ENCODE measurements at regions not wholly inside any gene's neighbourhood (a gene's known extent, or its start where the extent isn't known, plus 50 kb on each side); places are given as distances from the start of the nearest gene placed in this dataset.
"Not testable (repeated sequence)": the region's sequence is repeated elsewhere in the genome, so short reads cannot be mapped to it uniquely, and the experiment has no call there.

DNA sequence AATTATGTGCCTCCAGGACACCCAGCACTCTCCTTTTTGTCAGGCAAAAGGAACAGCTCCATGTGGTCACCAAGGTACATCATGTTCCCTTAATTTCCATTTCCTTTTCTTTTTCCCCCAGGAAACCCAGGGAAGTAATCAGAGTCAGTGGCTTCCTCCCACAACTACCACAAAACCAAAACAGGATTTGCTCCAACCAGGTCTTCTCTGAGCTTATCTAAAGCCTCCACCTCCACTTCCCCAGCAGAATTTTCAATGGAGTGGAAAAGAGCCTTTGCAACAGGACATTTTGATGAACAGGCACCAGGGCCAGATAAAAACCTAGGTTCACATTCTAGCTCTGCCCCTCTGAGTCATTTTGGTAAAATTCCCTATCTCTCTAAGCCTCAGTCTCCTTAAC is 154.3 kb downstream of the NR2F2 start:
- no peaks in the 10 kb centered on the region for H3K4me1 ChIP-seq (replicated peaks)
- no peaks in the 10 kb centered on the region for H3K36me3 ChIP-seq
- no peak for DNase-seq (ENCODE audit: low spot score)
- H3K9me3 ChIP-seq, result no peaks in the 10 kb centered on the region
- intact Hi-C loops (cut with DNase I), result no loop called here
- no peak overlapping the region for H3K27ac ChIP-seq
- no peaks in the 10 kb centered on the region for H3K27me3 ChIP-seq (replicated peaks; ENCODE audit: insufficient read depth)
- H3K4me3 ChIP-seq, result no peak overlapping the region
- TF ChIP-seq POLR2AphosphoS5 (IDR thresholded peaks at IDR 0.05), result no peak
- TF ChIP-seq POLR2A (IDR thresholded peaks at IDR 0.05), result no peak
- TF ChIP-seq, protein P1, sequence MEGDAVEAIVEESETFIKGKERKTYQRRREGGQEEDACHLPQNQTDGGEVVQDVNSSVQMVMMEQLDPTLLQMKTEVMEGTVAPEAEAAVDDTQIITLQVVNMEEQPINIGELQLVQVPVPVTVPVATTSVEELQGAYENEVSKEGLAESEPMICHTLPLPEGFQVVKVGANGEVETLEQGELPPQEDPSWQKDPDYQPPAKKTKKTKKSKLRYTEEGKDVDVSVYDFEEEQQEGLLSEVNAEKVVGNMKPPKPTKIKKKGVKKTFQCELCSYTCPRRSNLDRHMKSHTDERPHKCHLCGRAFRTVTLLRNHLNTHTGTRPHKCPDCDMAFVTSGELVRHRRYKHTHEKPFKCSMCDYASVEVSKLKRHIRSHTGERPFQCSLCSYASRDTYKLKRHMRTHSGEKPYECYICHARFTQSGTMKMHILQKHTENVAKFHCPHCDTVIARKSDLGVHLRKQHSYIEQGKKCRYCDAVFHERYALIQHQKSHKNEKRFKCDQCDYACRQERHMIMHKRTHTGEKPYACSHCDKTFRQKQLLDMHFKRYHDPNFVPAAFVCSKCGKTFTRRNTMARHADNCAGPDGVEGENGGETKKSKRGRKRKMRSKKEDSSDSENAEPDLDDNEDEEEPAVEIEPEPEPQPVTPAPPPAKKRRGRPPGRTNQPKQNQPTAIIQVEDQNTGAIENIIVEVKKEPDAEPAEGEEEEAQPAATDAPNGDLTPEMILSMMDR (IDR thresholded peaks at IDR 0.05), result no peak

DNA sequence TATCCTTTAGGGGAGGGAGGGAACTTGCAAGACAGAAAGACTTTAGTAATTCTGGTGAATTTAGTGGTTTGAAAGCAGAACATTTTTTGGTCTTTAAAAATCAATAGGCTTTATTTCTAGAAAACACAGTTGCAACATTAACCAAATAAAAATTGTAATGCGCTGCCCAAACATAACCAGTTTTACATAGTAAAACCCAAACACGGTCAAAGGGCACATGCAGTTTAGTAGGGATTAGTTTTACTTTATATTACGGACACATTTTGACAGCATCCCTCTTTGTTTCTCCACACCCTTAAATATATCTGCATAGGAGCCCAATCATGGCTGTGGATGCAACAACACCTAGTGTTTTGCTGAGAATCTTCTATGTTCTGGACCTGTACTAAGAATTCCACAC is 156.7 kb downstream of the NR2F2 start:
- TF ChIP-seq, protein P1 (IDR thresholded peaks at IDR 0.05), result no peak
- TF ChIP-seq POLR2AphosphoS5 (IDR thresholded peaks at IDR 0.05) (no peak), POLR2A (IDR thresholded peaks at IDR 0.05) (no peak)
- no peaks in the 10 kb centered on the region for H3K4me1 ChIP-seq (replicated peaks)
- intact Hi-C loops (cut with DNase I), result no loop called here
- H3K27me3 ChIP-seq (replicated peaks; ENCODE audit: insufficient read depth), result no peaks in the 10 kb centered on the region
- no peak for DNase-seq (ENCODE audit: low spot score)
- no peak overlapping the region for H3K27ac ChIP-seq
- H3K4me3 ChIP-seq, result no peak overlapping the region
- 91% methylated on average over 3 of the region's 3 CpGs for WGBS
- H3K9me3 ChIP-seq, result no peaks in the 10 kb centered on the region
- H3K36me3 ChIP-seq, result no peaks in the 10 kb centered on the region

DNA sequence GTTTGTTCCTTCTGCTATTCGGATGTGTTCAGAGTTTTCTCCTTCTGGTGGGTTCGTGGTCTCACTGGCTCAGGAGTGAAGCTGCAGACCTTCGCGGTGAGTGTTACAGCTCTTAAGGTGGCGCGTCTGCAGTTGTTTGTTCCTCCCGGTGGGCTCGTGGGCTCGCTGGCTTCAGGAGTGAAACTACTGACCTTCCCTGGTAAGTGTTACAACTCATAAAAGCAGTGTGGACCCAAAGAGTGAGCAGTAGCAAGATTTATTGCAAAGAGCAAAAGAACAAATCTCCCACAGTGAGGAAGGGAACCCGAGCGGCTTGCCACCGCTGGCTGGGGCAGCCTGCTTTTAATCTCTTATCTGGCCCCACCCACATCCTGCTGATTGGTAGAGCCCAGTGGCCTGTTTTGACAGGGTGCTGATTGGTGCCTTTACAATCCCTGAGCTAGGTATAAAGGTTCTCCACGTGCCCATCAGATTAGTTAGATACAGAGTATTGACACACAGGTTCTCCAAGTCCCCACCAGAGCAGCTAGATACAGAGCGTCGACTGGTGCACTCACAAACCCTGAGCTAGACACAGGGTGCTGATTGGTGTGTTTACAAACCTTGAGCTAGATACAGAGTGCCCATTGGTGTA is 160.7 kb downstream of the NR2F2 start:
- 55% methylated on average over 15 of the region's 15 CpGs for WGBS

DNA sequence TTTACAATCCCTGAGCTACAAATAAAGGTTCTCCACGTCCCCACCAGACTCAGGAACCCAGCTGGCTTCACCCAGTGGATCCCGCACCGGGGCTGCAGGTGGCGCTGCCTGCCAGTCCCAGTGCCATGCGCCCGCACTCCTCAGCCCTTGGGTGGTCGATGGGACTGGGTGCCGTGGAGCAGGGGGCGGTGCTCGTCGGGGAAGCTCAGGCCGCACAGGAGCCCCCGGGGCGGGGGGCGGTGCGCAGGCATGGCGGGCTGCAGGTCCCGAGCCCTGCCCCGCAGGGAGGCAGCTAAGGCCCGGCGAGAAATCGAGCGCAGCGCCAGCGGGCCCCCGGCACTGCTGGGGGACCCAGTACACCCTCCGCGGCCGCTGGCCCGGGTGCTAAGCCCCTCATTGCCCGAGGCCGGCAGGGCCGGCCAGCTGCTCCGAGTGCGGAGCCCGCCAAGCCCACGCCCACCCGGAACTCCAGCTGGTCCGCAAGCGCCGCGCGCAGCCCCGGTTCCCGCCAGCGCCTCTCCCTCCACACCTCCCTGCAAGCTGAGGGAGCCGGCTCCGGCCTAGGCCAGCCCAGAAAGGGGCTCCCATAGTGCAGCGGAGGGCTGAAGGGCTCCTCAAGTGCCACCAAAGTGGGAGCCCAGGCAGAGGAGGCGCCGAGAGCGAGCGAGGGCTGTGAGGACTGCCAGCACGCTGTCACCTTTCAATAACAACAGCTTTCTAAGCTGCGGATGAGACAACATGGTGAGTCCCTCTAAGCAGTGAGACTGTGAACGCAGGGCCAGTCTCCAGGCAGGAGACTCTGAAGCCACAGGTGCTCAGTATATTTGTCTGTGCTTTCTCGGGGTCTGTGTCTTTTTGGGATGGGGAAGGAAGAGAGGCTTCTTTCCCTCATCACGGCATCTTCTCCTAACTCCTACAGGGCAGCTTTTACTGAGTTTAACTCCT is 161.5 kb downstream of the NR2F2 start:
- intact Hi-C loops (cut with DNase I); H3K27ac ChIP-seq; DNase-seq (ENCODE audit: low spot score); H3K4me1 ChIP-seq (replicated peaks); H3K9me3 ChIP-seq; H3K4me3 ChIP-seq; H3K36me3 ChIP-seq; H3K27me3 ChIP-seq (replicated peaks; ENCODE audit: insufficient read depth): not testable (repeated sequence)
- WGBS, result 94% methylated on average over 56 of the region's 58 CpGs

More for the DNA sequence above, 160.7 kb downstream of the NR2F2 start:
- intact Hi-C loops (cut with DNase I); H3K27me3 ChIP-seq (replicated peaks; ENCODE audit: insufficient read depth); H3K9me3 ChIP-seq; H3K4me3 ChIP-seq; H3K36me3 ChIP-seq; DNase-seq (ENCODE audit: low spot score); H3K4me1 ChIP-seq (replicated peaks); H3K27ac ChIP-seq: not testable (repeated sequence)

DNA sequence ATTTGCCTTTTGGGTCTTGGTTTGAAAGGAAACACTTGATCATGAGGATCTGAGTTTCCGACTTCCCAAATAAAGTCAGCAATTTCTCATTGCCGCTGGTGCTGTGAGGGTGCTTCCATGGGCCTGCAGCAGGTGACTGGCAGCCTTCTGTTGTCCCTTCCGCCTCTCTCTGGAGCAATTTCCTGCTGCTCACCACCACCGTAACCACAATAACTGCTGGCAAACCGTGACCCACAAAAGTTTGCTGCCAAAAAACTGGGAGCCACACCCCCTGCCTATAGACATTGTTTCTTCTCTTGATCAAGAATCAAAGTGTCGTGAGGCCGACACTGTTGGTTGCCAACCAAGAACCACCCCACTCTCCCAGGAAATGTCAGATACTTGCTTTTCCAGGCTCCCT is 164.0 kb downstream of the NR2F2 start:
- no peak overlapping the region for H3K4me3 ChIP-seq
- H3K4me1 ChIP-seq (replicated peaks), result no peaks in the 10 kb centered on the region
- H3K9me3 ChIP-seq, result no peaks in the 10 kb centered on the region
- DNase-seq (ENCODE audit: low spot score), result no peak
- H3K36me3 ChIP-seq, result no peaks in the 10 kb centered on the region
- H3K27ac ChIP-seq, result no peak overlapping the region
- TF ChIP-seq, protein P1 (IDR thresholded peaks at IDR 0.05), result no peak
- TF ChIP-seq POLR2AphosphoS5 (IDR thresholded peaks at IDR 0.05), result no peak
- TF ChIP-seq POLR2A (IDR thresholded peaks at IDR 0.05), result no peak
- no peaks in the 10 kb centered on the region for H3K27me3 ChIP-seq (replicated peaks; ENCODE audit: insufficient read depth)
- intact Hi-C loops (cut with DNase I), result no loop called here
- 60% methylated on average over 7 of the region's 7 CpGs for WGBS

DNA sequence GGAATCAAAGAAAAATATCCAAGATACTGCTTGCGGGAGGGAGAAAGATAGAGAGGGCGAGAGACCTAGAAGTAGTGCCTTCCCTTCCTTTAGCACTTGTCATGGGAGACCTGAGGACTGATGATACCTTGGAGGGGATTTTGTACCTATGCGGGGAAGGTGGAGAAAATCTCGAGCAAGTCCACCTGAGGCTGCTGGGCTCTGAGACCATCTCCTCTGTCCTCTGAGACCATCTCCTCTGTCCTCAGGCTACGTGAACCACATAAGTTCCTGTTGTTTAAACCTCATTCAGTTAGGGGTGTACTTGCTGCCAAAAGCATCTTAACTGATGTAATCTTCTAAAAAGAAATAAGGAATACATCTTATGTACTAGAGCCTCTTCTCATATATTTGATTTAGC is 164.9 kb downstream of the NR2F2 start:
- H3K36me3 ChIP-seq, result no peaks in the 10 kb centered on the region
- no peak overlapping the region for H3K27ac ChIP-seq
- H3K4me1 ChIP-seq (replicated peaks), result no peaks in the 10 kb centered on the region
- H3K27me3 ChIP-seq (replicated peaks; ENCODE audit: insufficient read depth), result no peaks in the 10 kb centered on the region
- no peak for DNase-seq (ENCODE audit: low spot score)
- TF ChIP-seq POLR2A (IDR thresholded peaks at IDR 0.05) (no peak), POLR2AphosphoS5 (IDR thresholded peaks at IDR 0.05) (no peak)
- TF ChIP-seq, protein P1 (IDR thresholded peaks at IDR 0.05), result no peak
- intact Hi-C loops (cut with DNase I), result no loop called here
- no peak overlapping the region for H3K4me3 ChIP-seq
- H3K9me3 ChIP-seq, result no peaks in the 10 kb centered on the region
- WGBS, result 88% methylated on average over 5 of the region's 5 CpGs

Measured in prostate gland (tissue), 2 donors.